ENCODE measurements at regions not wholly inside any gene's neighbourhood (a gene's known extent, or its start where the extent isn't known, plus 50 kb on each side); places are given as distances from the start of the nearest gene placed in this dataset.

GRCh38 chr1:90494748-90495282 lies 222.3 kb downstream of the BARHL2 start:
- DNase-seq, result no peak

DNA sequence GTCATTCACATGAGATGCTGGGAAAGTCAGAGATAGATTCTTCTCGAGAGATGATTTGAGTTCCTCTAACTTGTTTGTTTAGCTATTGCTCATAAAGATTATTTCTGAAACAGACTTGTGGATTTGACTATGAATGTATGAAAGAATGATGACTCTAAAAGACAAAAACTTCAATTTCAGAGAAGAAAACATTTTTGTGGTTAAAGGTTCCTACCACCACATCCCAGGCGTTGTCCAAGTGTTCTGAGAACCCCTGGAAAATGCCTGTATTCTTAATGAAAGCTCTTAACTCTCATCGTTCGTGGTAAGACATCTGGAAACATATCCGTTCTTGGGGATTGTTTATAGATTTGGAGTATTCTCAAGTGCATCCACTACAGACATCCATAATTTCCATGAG lies 228.7 kb downstream of the BARHL2 start:
- no peak for DNase-seq

- no peak for DNase-seq
Measured at GRCh38 chr1:90486996-90487395, 230.1 kb downstream of the BARHL2 start.

GRCh38 chr1:90486134-90486824 lies 230.8 kb downstream of the BARHL2 start:
- no peak for DNase-seq

DNA sequence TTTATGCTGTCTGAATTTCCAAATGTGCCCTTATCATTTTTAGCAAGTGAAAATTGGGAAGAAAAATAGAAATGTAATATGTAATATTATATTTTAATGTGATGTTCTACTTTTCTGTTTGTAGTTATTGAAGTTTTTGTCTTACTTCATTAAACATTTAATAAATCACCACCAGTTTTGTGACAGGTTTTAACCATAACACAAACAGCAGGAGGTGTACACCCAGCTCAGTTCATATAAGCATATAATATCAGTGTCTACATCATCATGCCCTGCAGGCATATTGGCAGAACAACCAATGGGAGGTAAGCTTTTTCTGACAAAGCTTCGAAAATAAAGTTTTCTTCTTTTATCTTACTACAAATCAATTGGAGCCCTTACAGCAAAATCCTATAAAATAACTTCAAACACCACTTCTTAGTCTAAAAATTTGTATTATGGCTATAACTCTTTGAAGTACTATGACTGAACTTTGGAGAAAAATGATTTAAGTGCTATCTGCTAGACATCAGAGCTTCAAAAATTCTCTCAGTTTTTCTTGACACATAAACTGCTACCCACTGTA lies 236.7 kb downstream of the BARHL2 start:
- no peak for DNase-seq

DNA sequence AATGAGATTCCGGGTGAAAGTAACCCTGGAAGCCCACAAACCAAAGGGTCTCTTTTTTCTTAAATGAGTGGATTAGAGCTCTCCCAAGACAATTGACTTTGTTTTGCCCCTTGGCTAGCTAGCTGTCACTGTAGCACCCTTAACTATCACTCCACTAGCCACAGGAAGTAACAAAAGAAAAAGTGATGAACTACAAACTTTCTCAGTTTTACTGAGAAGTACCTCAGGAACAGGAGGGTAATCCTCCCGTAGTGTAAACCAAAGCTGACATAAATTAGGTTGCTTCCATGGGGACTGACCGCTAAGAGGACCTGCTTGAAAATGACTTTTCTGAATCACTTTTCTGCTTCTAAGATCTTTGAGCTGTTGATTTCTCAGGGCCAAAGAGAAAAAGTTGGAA lies 240.1 kb downstream of the BARHL2 start:
- DNase-seq, result no peak

- no peak for DNase-seq
Measured at GRCh38 chr1:90476411-90476810, 240.7 kb downstream of the BARHL2 start.

DNA sequence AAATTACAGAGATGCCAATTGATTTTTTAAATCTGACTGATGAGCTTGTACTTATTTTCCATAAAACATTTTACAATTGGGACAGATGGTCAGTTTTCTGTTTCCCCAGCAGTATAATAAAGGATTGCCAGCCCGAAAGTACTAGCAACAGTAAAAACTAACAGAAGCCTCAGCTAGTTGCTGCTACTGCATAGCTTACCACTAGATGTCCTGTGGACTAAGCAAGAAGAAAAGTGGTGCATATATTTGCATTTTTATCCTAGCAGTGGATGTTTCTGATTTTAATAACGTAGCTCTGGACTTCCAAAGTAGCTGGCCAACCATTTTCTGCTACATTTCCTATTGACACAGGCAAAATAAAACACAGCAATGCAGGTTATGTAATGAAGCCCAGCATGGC lies 241.5 kb downstream of the BARHL2 start:
- no peak for DNase-seq

- no peak for DNase-seq
Measured at GRCh38 chr1:90474731-90475130, 242.4 kb downstream of the BARHL2 start.

- no peak for DNase-seq
Measured at GRCh38 chr1:90474158-90474557, 242.9 kb downstream of the BARHL2 start.

- no peak for DNase-seq
Measured at GRCh38 chr1:90472775-90473174, 244.3 kb downstream of the BARHL2 start.

DNA sequence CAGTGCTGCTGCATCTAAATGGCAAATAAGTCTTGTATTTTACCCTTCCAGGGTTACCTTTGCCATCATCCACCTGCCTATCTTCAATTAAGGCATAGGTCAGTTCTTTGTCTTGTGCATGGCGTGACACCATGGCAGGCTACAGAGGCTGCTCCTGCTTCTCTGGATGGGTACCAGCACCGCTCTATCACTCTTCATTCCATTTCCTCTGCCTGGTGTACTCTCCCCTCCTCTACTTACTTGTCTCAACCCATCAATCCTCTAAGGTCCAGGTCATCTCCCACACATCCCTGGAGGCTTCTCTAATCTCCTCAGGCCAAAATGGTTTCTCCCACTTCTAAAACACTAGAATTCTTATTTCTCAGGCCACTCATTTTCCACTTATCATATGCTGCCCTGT lies 257.5 kb downstream of the BARHL2 start:
- no peak for DNase-seq

DNA sequence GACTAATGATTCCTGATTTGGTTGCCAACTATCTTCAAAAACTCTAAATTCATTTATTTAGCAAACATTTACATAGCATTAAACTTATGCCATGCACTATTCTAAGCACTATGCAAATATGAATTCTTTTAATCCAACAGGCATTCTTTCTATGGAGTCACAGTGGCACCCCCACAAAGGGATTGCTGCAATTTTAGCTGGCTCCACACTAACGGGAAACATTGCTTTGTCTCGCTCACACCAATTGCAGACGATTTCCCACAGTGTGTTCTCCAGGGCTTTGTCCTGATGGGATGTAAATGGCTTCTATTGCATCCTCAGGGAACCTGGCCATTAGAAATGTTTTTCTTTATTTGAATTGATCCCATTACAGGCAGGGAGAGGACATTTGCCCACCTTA lies 259.1 kb downstream of the BARHL2 start:
- no peak for DNase-seq

DNA sequence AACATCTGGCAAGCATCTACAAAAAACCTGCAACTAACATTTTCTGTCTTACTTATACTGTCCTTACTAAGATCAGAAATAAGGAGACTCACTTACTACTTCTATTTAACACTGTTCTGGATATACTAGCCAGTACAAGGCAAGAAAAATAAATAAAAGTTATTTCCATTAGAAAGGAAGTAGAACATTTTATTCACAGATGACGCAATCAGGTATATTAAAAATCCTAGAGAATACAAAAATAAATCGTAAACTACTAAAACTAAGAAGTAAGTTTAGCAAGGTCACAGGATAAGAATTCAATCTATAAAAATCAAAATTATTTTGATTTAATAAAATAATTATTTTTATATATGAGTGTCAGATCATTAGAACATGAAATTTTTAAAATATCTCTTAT lies 264.6 kb downstream of the BARHL2 start:
- no peak for DNase-seq

DNA sequence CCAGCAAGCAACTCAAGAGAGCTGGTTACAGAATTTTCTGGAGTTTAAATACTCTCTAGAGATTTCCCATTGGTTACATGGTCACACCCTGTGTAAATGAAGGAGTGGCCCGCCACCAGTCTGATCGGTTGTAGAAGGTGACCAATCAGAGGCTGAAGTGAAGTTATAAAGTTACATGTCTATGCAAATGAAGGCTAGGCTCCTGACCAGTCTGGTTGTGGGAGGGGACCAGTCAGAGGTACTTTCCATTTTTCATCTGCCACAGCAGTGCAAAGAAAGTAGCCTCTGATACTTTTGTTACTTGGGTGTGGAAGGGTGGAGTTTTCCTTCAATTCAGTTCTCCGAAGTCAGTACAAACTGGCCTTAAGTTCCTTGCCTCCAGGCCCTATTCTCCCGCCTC lies 273.7 kb downstream of the BARHL2 start:
- DNase-seq, result no peak

GRCh38 chr1:90435351-90435750 lies 281.8 kb downstream of the BARHL2 start:
- no peak for DNase-seq

DNA sequence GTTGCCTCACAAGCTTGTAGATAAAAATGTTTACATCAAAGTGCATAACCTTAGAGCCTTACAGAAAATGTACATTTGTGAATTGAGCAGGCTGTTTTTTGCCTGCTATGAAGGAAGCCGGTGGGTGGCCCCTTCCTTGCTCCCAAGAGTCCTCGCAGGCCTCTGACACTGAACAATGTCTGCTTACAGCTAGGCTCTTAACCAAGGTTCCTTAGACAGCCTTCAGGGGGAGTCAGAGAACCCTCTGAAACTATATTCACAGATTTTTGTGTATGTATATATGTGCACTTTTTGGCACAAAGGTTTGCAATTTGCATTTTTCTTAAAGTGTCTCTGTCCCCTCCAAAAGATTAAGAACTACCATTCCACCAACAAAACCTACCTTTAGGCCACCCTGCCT lies 282.6 kb downstream of the BARHL2 start:
- DNase-seq, result no peak

GRCh38 chr1:90417126-90417525 lies 300.0 kb downstream of the BARHL2 start:
- no peak for DNase-seq

- no peak for DNase-seq
Measured at GRCh38 chr1:90414201-90414600, 302.9 kb downstream of the BARHL2 start.

DNA sequence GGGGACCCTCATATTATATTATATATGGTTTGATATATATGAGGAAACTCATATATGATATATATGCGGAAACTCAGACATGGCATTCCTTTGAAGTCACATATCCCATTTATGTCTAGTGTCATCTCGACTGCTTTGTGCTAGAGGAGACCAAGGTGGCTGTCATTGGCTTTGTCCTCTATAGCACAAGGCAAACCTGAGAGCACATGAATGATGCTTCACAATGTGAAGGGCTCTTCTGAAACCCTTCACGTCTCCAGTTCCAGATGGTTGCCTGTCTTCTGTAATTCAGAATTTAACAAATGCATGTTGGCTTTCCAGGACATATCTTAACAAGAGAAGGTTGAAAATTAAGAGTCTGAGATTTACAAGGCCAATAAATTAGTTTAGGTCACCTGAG lies 303.6 kb downstream of the BARHL2 start:
- no peak for DNase-seq

- DNase-seq, result no peak
Measured at GRCh38 chr1:90412563-90412962, 304.5 kb downstream of the BARHL2 start.

DNA sequence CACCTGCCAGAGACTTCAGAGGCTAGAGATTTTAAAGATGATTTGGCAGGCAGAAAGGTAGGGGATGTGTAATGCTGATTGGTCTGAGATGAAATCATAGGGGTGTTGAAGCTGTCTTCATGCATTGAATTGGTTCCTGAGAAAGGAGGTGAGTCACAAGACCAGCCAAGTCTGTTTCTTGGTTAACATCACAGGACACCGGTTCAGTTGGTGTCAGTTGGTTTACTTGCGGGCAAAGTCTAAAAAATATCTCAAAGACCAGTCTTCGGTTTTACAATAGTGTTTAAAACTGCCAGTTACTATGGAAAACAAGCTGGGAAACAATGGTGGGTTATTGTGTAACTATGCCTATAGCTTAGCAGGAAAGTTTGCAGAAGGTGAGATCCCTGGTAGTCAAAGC lies 305.9 kb downstream of the BARHL2 start:
- no peak for DNase-seq

DNA sequence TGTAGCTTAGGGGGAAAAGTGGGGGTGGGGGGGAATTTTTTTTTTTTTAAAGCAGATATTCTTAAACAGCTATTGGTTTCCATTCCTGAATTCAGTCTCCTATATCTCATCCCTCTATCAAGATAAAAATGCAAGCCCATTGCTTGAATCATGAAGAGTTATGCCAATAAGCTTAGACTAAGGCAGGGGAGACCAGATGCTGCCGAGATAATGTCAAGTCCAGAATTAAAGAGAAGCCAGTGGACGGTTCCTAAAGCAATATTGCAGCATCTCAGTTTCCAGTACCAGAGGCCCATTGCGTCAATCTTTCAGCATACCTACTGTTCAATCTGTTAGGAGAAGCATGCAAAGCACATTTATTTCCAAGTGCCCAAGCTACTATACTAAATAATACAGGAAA lies 309.4 kb downstream of the BARHL2 start:
- no peak for DNase-seq

GRCh38 chr1:90405726-90406125 lies 311.4 kb downstream of the BARHL2 start:
- no peak for DNase-seq

All from right kidney (tissue), 1 donor.